HG03025 (cell line): ENCODE measurements at regions not wholly inside any gene's neighbourhood (a gene's known extent, or its start where the extent isn't known, plus 50 kb on each side); places are given as distances from the start of the nearest gene placed in this dataset.
"Not testable (repeated sequence)": the region's sequence is repeated elsewhere in the genome, so short reads cannot be mapped to it uniquely, and the experiment has no call there.

ENCODE experiments used
- ATAC-seq: cut with Tn5 transposase; IDR thresholded peaks from one replicate; pipeline ENCODE4 v1.9.1; 2021; ENCODE audit warnings: mild to moderate bottlenecking, moderate library complexity; ENCODE audit not compliant: unreplicated experiment, low FRiP score

DNA sequence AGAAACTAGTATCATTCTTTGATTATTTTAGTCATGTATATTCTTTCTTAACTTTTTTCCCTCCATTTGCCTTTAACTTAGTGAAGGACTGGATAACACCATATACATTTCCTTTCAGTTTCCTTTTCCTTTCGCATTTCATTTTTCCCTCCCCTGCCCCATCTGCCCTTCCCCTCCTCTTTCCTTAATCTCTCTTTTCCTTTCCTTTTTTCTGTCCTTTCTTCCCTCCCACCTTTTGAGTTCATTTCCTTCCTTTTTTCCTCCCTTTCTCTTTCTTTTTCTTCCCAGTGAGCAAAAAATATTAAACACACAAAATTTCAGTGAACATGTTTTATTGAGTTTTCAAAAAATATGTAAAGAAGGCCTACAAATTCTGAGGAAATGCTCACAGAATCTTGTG, 373.3 kb downstream of the SRGAP2C start:
- ATAC-seq: not testable (repeated sequence)

DNA sequence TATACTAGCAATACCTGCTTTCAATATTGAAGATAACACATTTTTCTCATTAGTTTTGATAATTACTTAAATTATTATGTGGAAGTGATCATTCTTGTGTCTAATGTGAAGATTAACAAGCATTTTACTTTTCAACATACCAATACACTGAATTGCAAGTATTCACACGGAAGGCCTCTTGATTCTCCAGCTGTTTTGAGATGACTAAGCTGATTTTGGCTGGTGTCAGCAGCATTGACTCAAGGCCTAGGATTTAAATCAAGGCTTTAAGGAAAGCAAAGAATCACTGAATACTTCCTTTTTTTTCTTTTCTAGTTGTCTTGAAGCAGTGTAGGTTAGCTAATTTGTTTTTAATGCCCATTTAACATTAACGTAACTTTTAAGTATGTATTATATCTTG, 373.7 kb downstream of the SRGAP2C start:
- no peak for ATAC-seq

DNA sequence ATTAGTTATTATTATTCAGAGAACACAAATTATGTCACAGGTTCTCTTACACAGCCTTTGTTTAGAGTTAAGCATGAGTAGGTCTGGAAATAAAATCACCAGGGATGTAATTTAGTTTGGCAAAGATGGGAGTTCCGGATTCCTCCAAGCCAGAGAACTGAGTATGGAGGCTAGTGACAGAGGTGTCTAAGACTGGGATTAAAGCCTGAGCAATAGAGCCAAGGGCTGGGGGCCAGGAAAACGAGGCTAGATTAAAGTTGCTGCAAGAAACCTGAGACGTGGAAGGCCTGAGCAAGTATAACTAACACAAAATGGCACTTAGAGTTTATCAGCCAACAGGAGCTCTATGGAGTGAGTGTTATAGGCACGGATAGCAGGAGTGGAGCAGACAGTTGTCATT, 381.6 kb downstream of the SRGAP2C start:
- no peak for ATAC-seq

DNA sequence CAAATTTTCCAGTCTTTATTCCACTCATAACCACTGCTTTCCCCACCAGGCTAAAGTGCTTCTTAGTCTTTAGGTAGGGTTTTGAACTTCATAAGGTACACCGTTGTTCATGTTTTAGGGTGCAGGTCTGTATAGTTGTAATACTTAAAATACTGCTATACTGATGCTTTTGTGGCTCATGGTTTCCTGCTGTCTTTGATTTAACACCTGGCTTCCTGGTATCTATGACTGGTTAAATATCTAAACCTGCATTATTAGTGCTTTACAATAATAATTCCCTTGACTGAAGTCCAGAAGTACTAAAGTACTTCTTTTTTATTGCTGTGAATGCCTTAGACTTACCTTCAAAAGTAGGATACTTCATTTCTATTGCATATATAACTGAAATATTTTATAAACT, 384.7 kb downstream of the SRGAP2C start:
- ATAC-seq: no peak

DNA sequence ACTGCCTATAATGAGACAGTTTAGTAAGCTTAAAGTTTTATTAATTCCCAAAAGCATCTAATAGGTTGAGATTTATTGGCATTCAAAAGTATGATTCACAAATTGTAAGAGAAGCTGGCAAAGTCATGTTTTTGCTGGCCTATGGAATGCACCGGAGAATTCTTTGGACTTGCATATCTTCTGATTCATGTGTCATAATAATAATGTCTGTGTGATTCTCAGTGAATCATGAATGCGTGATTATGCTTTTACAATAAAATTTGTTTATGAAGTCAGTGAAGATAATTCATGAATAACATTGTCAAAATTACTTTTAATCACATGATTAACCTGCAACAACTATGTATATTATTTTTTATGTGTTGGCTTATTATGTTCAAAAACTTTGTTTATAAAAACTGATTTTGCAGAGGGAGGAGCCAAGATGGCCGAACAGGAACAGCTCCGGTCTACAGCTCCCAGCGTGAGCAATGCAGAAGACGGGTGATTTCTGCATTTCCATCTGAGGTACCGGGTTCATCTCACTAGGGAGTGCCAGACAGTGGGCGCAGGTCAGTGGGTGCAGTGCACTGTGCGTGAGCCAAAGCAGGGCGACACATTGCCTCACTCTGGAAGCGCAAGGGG, 389.2 kb downstream of the SRGAP2C start:
- ATAC-seq: not testable (repeated sequence)

DNA sequence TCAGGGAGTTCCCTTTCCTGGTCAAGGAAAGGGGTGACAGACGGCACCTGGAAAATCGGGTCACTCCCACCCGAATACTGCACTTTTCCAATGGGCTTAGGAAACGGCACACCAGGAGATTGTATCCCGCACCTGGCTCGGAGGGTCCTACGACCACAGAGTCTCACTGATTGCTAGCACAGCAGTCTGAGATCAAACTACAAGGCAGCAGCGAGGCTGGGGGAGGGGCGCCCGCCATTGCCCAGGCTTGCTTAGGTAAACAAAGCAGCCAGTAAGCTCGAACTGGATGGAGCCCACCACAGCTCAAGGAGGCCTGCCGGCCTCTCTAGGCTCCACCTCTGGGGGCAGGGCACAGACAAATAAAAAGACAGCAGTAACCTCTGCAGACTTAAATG, 389.7 kb downstream of the SRGAP2C start:
- not testable (repeated sequence) for ATAC-seq

DNA sequence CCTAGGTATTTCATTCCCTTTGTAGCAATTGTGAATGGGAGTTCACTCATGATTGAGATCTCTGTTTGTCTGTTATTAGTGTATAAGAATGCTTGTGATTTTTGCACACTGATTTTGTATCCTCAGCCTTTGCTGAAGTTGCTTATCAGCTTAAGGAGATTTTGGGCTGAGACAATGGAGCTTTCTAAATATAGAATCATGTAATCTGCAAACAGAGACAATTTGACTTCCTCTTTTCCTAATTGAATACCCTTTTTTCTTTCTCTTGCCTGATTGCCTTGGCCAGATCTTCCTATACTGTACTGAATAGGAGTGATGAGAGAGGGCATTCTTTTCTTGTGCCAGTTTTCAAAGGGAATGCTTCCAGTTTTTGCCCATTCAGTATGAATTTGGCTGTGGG, 398.1 kb downstream of the SRGAP2C start:
- ATAC-seq: not testable (repeated sequence)

DNA sequence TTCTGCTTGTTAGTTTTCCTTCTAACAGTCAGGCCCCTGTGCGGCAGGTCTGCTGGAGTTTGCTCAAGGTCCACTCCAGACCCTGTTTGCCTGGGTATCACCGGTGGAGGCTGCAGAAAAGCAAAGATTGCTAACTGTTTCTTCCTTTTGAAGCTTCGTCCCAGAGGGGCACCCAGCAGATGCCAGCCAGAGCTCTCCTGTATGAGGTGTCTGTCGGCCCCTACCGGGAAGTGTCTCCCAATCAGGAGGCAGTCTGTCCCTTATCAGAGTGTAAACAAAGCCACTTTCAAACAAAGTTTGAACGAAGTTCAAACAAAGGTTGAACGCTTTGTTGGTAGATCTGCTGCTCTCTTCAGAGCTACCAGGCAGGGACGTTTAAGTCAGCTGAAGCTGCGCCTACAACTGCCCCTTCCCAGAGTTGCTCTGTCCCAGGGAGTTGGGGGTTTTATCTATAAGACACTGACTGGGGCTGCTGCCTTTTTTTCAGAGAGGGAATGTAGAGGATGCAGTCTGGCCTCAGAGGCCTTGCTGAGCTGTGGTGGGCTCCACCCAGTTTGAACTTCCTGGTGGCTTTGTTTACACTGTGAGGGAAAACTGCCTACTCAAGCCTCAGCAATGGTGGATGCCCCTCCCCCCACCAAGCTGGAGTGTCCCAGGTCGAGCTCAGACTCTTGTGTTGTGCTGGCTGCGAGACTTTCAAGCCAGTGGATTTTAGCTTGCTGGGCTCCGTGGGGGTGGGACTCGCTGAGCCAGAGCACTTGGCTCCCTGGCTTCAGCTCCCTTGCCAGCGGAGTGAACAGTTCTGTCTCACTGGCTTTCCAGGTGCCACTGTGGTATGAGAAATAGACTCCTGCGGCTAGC, 401.8 kb downstream of the SRGAP2C start:
- ATAC-seq: no peak

DNA sequence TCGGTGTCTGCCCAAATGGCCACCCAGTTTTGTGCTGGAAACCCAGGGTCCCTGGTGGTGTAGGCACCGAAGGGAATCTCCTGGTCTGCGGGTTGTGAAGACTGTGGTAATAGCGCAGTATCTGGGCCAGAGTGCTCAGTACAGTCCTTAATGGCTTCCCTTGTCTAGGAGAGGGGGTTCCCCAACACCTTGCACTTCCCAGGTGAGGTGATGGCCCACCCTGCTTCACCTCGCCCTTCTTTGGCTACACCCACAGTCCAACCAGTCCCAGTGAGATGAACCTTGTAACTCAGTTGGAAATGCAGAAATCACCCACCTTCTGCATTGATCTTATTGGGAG, 402.4 kb downstream of the SRGAP2C start:
- ATAC-seq: no peak

DNA sequence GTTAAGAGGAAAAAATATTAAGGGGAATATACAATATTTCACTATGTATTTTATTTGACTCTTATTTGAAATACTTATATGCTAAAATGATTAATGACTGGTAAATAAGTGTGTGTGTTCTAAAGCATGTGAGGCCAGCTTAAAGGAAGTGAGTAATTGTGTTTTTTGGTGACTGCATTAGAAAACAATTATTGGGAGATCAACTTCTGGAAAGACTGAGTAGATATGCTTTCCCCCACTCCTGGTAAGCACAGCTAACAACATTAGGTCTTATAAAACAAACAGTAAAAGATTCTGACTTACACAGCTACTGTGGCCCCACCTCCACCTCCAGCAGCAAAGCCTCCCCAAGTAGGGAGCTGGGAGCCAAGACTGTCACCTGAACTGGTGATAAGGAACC, 403.0 kb downstream of the SRGAP2C start:
- no peak for ATAC-seq

DNA sequence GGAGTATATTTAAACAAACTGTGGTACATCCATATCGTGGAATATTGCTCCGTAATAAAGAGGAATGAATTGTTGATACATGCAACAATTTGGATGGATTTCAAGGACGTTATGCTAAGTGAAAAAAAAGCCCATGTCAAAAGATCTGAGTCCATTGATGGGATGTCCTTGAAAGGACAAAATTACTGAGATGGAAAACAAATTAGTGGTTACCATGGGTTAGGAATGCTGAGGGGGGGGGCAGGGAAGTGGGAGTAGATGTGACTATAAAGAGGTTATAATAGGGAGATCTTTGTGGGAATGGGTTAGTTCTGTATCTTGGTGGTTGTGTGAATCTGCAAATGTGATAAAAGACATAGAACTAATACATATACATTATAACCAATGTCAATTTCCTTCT, 409.3 kb downstream of the SRGAP2C start:
- ATAC-seq: no peak

DNA sequence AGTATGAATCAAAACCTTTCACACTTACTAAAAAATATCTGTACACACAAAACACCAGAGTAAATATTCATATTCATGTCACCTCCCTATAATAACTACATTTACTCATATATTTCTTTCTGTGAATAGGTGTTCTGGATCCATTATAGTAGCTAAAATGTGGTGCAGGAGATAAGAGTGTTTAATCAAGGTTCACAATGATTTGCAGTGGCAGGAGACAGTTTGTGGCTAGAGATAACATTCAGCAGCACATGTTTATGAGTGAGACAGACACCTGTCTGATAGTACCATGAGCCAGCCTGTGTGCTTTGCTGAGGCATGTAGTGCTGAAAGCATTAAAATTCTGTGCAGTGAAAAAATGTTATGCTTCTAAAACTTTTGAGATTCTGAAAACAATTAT, 410.3 kb downstream of the SRGAP2C start:
- ATAC-seq: no peak

DNA sequence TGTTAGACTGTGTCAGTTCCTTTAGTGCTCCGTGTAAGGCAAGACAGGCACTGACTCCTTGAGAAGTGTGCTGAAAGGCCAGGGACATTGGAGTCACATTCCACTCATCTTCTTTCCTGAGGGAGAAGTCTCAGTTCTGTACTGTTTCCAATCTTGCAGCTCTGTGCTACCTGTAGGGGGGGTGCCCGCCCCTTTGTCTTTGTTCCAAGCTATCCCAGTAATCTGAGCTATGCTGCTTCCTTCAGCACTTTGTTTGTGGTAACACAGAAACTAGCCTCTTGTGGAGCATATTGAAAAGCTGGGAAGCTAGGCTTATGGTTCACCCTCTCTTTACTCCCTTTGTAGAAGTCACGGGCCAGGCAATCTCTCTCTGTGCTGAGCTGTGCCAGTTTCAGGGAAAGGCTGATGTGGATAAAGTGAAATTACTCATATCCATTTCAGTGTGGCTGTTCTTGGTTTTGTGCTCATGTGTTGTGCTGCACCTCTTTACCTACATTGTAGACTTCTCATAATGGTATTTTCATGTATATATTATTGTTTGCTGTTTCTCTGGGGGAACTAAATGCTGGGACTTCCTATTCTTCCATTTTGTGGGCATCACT, 420.2 kb downstream of the SRGAP2C start:
- not testable (repeated sequence) for ATAC-seq

DNA sequence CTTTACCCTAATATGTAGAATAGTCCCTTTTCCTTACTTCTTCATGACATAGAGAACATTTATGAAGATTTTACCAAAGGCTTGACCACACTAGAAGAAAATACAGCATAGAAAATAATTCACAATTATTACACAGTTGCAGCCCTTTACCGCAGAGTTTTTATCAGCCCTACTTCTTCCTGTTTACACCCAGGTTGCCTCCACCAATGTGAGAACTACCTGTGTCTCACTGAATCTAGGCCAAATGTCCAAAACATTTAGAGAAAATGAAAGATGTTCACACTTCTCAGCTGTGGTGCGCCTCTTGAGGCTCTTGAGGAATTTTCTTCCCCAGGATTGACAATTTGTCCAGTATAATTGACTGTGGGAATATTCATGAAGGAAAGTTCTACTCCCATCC, 422.7 kb downstream of the SRGAP2C start:
- ATAC-seq: not testable (repeated sequence)
